Gastrocnemius medialis (tissue), 4 donors: ENCODE measurements at regions not wholly inside any gene's neighbourhood (a gene's known extent, or its start where the extent isn't known, plus 50 kb on each side); places are given as distances from the start of the nearest gene placed in this dataset.

Experiments
- CTCF ChIP-seq, 5 experiments: fragments of 450-650 bp in 3 of 5; fragments of 200-600 bp in 2 of 5; sonication (generic) in 2 of 5; IDR thresholded peaks in 4 of 5; conservative IDR thresholded peaks in 1 of 5; 1 replicate in 4 of 5; 2 replicates in 1 of 5; pipeline ENCODE4 v1.5.1; 2016 to 2019; ENCODE audit warnings: antibody characterized with exemption in 5 of 5, mild to moderate bottlenecking in 3 of 5, moderate library complexity in 3 of 5
- POLR2A ChIP-seq, 2 donors: fragments of 450-650 bp; IDR thresholded peaks; one replicate each; pipeline ENCODE4 v1.6.1; 2017; ENCODE audit warnings: antibody characterized with exemption in 2 of 2, mild to moderate bottlenecking in 2 of 2, moderate library complexity in 2 of 2

GRCh38 chr14:80101835-80102234, 109.5 kb downstream of the DIO2 start:
- no peak for TF ChIP-seq CTCF (IDR thresholded peaks at IDR 0.05 in 4 of 5, conservative IDR thresholded peaks at IDR 0.05 in 1 of 5)
- TF ChIP-seq POLR2A (IDR thresholded peaks at IDR 0.05) = no peak
